Stimulated activated CD8-positive, alpha-beta memory T cell treated with anti-CD3 and anti-CD28 coated beads, Interleukin-2, amount 100 ng/mL, for 1 hour (primary cell): ENCODE measurements at regions not wholly inside any gene's neighbourhood (a gene's known extent, or its start where the extent isn't known, plus 50 kb on each side); places are given as distances from the start of the nearest gene placed in this dataset.
"Not testable (repeated sequence)": the region's sequence is repeated elsewhere in the genome, so short reads cannot be mapped to it uniquely, and the experiment has no call there.

Source experiments
- DNase-seq, 2 donors: peaks; one replicate each; pipeline ENCODE4 v3.0.0-alpha.2; 2020; ENCODE audit warnings: low read depth in 2 of 2

GRCh38 chr21:31609081-31609480, 50.4 kb upstream of the SOD1 start:
- no peak for DNase-seq

- DNase-seq, result no peak
Observed at GRCh38 chr21:31607791-31608190, 51.7 kb upstream of the SOD1 start.

- no peak for DNase-seq
Observed at GRCh38 chr21:31606081-31606874, 53.2 kb upstream of the SOD1 start.

- peak; percentile 45 to 55 for DNase-seq
Observed at GRCh38 chr21:31604591-31605190, 54.8 kb upstream of the SOD1 start.

GRCh38 chr21:31599563-31599962, 59.9 kb upstream of the SOD1 start:
- no peak for DNase-seq

GRCh38 chr21:31599013-31599412, 60.5 kb upstream of the SOD1 start:
- DNase-seq, result no peak

- no peak for DNase-seq
Observed at GRCh38 chr21:31597683-31598082, 61.8 kb upstream of the SOD1 start.

- DNase-seq, result no peak
Observed at GRCh38 chr21:31596055-31596454, 63.4 kb upstream of the SOD1 start.

- no peak for DNase-seq
Observed at GRCh38 chr21:31594726-31595125, 64.8 kb upstream of the SOD1 start.

GRCh38 chr21:31594279-31594678, 65.2 kb upstream of the SOD1 start:
- no peak for DNase-seq

- DNase-seq, result no peak
Observed at GRCh38 chr21:31592963-31593560, 66.4 kb upstream of the SOD1 start.

- DNase-seq, result no peak
Observed at GRCh38 chr21:31592516-31592915, 67.0 kb upstream of the SOD1 start.

GRCh38 chr21:31589820-31590219, 69.7 kb upstream of the SOD1 start:
- no peak for DNase-seq

- no peak for DNase-seq
Observed at GRCh38 chr21:31586118-31586517, 73.4 kb upstream of the SOD1 start.

- DNase-seq, result not testable (repeated sequence)
Observed at GRCh38 chr21:31583937-31584336, 75.6 kb upstream of the SOD1 start.

GRCh38 chr21:31583498-31583897, 76.0 kb upstream of the SOD1 start:
- DNase-seq, result no peak

- peak; percentile 42 to 55 for DNase-seq
Observed at GRCh38 chr21:31580866-31581276, 78.6 kb upstream of the SOD1 start.

- DNase-seq, result no peak
Observed at GRCh38 chr21:31577271-31577670, 82.2 kb upstream of the SOD1 start.

- DNase-seq, result no peak
Observed at GRCh38 chr21:31576428-31576827, 83.1 kb upstream of the SOD1 start.

- DNase-seq, result no peak
Observed at GRCh38 chr21:31573217-31573616, 86.3 kb upstream of the SOD1 start.

- no peak for DNase-seq
Observed at GRCh38 chr21:31571879-31572278, 87.6 kb upstream of the SOD1 start.

GRCh38 chr21:31570824-31571566, 88.5 kb upstream of the SOD1 start:
- DNase-seq, result no peak
